AG08395 (cell line): ENCODE measurements at regions not wholly inside any gene's neighbourhood (a gene's known extent, or its start where the extent isn't known, plus 50 kb on each side); places are given as distances from the start of the nearest gene placed in this dataset.

Experiments used
- DNase-seq: peaks from one replicate; pipeline ENCODE4 v3.0.0; 2012; ENCODE audit warnings: mixed read lengths, low spot score

DNA sequence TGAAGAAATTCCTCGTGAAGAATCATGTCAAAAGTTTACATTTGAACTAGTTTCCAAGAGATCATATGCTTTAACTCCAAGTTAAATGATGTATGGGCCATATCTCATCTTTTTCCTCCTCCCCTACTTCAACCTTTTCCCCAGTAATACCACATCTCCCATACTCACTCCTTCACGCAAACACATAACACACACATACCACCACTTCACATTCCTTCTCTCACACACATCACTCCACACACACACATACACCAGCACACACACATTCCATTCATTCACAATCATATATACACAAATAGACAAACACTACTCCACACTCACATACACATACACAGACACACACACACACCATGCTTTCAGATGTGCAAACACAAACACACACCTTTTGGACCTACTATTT is 769.0 kb upstream of the NR2F2 start:
- DNase-seq = no peak

DNA sequence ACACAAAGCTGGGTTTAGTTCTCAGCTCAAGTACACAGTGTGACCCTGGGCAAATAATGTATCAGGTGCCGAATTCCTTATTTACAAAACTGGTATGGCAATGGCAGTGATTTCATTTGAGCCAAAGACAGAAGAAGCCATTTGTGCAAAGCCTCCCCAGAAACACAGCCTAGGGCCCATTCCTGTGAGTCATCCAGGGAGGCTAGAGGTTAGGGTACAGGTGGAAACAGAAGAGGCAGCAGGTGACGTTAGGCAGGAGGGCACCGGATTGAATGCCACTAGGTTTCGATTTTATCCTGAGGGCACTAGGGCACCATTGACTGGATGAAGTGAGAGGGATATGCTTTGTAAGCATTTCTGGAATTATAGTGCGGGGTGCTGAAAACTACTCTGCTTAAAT is 766.9 kb upstream of the NR2F2 start:
- DNase-seq = no peak

DNA sequence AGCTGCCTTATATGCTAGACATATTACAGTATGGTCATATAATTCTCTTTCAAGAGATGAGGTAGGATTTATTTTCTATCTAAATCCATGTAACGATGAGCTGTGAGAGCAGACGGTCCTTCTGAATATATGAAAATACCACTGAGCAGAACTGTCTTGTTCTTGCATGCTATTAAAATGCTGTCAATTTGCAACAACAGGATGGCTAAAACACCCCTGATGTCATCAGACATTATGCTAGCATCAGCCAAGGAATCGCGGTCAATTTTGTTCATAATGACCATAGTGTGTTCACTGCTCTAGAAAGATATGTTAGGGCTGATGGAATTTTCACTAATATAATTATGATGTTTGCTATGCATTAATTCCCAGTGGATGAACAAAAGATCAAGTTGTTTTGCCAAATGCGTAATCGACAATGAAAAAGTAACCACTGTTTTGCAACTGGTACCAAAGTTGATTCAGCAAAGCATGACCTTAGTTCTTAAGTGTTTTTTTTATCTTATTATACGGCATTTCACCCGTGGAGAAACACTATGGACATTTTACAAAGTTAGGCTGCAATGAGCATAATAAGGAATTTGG is 765.4 kb upstream of the NR2F2 start:
- DNase-seq = no peak

GRCh38 chr15:95565690-95566089 is 764.8 kb upstream of the NR2F2 start:
- DNase-seq = no peak

DNA sequence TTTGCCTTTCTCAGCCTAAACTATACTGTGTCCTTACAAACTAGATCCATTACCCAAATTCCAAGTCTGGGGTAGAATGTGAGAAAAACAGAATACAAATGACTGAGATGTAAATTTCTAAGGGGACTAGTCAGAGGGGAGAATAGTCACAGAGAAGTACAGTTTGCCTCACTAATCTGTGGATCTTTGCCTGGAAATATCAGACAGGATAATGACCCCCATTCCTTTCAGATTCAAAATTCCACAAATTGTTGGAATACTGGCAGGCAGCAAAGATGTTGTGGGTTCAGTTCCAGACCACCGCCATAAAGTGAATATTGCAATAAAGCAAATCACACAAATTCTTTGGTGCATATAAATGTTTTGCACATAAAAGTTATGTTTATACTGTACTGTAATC is 762.8 kb upstream of the NR2F2 start:
- DNase-seq = peak; percentile 41

DNA sequence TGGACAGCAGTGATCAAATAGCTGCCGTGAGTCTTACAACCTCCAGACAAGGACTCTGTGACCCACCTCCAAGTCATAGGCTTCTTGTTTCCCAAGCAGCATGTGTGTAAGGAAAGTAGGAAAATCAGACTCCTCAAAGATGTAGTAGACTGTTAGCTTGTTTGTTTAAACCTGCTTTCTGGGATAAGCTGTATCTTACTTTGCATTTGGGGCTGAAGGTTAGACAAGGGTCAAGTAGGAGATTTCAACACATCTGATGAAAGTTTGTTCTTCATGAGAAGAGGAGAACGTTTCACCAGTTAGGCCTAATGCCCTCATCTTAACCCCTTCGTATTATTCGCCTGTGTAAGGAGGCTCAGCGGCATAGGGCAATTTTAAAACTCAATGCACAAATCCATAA is 756.4 kb upstream of the NR2F2 start:
- no peak for DNase-seq

GRCh38 chr15:95577927-95578326 is 752.6 kb upstream of the NR2F2 start:
- no peak for DNase-seq

- no peak for DNase-seq
Measured at GRCh38 chr15:95580121-95580520, 750.4 kb upstream of the NR2F2 start.

DNA sequence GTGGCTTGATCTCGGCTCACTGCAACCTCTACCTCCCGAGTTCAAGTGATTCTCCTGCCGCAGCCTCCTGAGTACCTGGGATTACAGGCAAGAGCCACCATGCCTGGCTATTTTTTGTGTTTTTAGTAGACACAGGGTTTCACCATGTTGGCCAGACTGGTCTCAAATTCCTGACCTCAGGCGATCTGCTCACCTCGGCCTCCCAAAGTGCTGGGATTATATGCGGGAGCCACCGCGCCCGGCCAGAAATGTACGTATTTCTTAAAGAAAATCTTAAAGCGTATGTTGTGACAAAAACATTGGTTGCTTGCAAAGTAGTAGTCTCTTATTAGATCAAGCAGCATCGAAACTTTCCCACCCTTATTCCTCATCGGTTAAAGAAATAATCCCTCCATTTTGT is 748.9 kb upstream of the NR2F2 start:
- no peak for DNase-seq

DNA sequence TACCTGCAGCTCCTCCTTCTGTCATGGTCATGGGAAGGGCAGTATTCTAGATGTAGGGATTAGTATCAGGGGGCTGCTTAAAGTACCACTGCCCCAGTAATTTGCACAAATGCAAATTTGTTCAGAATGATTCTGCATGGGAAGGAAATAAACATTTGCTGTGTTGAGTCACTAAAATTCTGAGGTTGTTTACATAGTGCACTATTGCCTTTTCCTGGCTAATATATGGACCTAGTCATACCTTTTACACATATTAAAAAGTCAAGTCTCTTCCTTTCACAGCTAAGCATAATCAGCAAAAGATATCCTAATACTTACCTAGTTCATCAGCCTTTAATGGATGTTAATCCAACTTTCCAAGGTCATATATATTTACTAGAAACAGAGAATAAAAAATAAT is 746.4 kb upstream of the NR2F2 start:
- no peak for DNase-seq

GRCh38 chr15:95588056-95588455 is 742.4 kb upstream of the NR2F2 start:
- DNase-seq = no peak

DNA sequence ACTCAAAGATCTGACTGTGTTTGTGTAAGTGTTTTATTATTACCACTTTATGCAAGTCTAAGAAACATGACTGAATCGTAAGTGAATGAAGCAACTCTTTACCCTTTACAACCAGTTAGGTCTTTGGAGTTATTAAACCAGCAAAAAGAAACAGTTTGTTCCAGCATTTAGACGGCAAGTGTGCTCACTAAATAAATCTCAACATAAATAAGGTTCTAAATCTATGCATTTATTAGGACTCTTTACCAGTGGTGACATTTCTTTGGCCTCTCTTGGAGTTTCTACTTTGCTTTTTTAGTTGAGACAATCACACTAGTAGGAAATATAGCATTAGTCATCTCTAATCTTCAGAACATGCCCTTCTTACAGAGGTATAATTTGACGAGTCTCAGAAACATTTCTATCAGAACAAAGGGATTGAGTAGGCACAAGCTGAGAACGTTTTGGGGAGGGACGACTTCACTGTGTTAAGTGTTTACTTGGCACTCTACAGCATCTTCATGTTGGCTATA is 739.9 kb upstream of the NR2F2 start:
- no peak for DNase-seq

- no peak for DNase-seq
Measured at GRCh38 chr15:95591270-95591669, 739.2 kb upstream of the NR2F2 start.

- no peak for DNase-seq
Measured at GRCh38 chr15:95591886-95592285, 738.6 kb upstream of the NR2F2 start.

- DNase-seq = no peak
Measured at GRCh38 chr15:95594496-95594895, 736.0 kb upstream of the NR2F2 start.

DNA sequence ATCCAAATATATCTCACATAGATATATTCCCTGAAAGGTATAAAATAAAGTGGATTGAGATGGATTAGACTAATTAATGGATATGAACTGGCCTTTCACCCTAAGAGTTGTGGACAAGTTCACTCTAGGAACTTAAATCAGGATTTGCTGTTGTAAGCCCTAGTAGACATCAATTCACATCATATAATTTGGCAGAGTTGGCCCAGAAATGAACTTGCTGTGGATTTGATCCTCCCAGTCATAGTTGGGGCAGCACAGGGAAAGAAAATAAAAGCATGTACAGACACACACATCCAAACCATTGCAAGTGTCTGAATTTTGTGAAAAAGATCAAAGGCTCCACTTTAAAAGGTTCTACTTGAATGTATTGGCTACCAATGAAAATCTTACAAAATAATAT is 734.7 kb upstream of the NR2F2 start:
- no peak for DNase-seq

GRCh38 chr15:95596496-95596895 is 734.0 kb upstream of the NR2F2 start:
- no peak for DNase-seq

GRCh38 chr15:95598251-95598855 is 732.1 kb upstream of the NR2F2 start:
- no peak for DNase-seq

- no peak for DNase-seq
Measured at GRCh38 chr15:95600367-95600766, 730.1 kb upstream of the NR2F2 start.

DNA sequence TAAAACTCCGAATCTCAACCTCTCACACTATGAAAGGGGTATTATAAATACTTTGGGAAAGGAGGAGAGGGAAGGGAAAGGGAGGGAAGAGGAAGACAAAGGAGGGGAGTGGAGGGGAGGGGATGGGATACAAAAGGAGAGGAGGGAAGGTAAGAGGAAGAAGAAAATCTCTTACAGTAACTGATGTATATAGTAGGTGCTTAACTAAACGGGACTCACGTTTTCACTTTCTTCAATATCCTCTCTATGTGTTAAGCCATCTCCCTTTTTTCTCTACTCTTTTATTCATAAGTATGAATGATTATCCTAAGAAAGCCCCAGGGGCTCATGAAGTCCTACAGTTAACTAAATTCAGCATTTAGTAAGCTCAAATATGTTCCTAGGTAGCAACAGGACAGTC is 729.6 kb upstream of the NR2F2 start:
- no peak for DNase-seq

DNA sequence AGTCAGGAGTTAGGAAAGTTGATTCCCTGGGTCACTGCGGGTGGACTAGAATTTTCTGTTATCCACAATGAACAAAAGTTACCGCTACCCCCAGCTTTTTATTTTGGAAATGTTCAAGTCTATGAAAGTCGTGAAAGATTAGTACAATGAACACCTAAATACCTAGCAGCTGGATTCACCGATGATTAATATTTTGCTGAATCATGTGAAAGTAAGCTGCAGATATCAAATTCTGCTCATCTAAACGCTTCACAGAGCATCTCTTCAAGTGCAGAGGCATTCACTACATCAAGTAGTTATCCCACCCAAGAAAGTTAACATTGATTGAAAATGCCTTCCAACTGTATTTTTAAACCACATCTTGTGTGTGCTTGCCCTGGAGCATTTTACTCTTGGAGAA is 729.0 kb upstream of the NR2F2 start:
- no peak for DNase-seq

DNA sequence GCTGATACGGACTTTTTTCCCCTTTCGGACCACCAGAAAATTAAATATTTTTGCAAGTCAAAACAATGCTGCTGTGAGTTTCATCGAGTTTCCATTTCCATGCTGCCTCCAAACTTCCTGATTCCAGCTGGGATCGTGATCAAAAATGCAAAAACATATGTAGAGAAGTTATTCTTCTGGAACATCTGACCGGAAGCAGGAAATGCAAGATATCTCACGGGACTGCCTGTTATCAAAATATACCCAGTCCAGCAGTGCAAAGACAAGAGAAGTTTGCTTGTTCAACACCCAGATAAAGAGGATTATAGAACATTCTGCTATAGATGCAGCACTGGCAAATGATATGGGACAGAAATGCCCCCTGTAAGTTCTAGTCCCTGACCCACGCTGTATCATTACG is 726.7 kb upstream of the NR2F2 start:
- no peak for DNase-seq

- peak; percentile 70 for DNase-seq
Measured at GRCh38 chr15:95604634-95605036, 725.9 kb upstream of the NR2F2 start.

GRCh38 chr15:95605098-95605497 is 725.4 kb upstream of the NR2F2 start:
- DNase-seq = no peak
